ENCODE measurements at regions not wholly inside any gene's neighbourhood (a gene's known extent, or its start where the extent isn't known, plus 50 kb on each side); places are given as distances from the start of the nearest gene placed in this dataset.
"Not testable (repeated sequence)": the region's sequence is repeated elsewhere in the genome, so short reads cannot be mapped to it uniquely, and the experiment has no call there.

GRCh38 chr3:191020730-191021396, 158.4 kb upstream of the GMNC start:
- DNase-seq (ENCODE audit: low spot score), result no peak
- no peak for TF ChIP-seq CTCF (IDR thresholded peaks at IDR 0.05)
- Histone ChIP-seq H3K4me1 (no peaks in the 10 kb centered on the region), H3K4me3 (no peak overlapping the region), H3K27ac (no peak overlapping the region), H3K9me3 (no peaks in the 10 kb centered on the region), H3K36me3 (no peaks in the 10 kb centered on the region), H3K27me3 (no peaks in the 10 kb centered on the region)

GRCh38 chr3:191019855-191020254, 157.4 kb upstream of the GMNC start:
- Histone ChIP-seq H3K9me3 (no peaks in the 10 kb centered on the region), H3K27ac (no peak overlapping the region), H3K4me1 (no peaks in the 10 kb centered on the region), H3K36me3 (no peaks in the 10 kb centered on the region), H3K4me3 (no peak overlapping the region), H3K27me3 (no peaks in the 10 kb centered on the region)
- no peak for TF ChIP-seq CTCF (IDR thresholded peaks at IDR 0.05)
- no peak for DNase-seq (ENCODE audit: low spot score)

- not testable (repeated sequence) for H3K36me3 ChIP-seq; H3K27ac ChIP-seq; H3K4me3 ChIP-seq; H3K27me3 ChIP-seq; DNase-seq (ENCODE audit: low spot score); H3K9me3 ChIP-seq; H3K4me1 ChIP-seq
Observed at GRCh38 chr3:191015960-191016359, 153.5 kb upstream of the GMNC start.

- no peak for DNase-seq (ENCODE audit: low spot score)
- Histone ChIP-seq H3K36me3 (no peaks in the 10 kb centered on the region), H3K9me3 (no peaks in the 10 kb centered on the region), H3K27me3 (no peaks in the 10 kb centered on the region), H3K4me3 (no peak overlapping the region), H3K4me1 (no peaks in the 10 kb centered on the region), H3K27ac (no peak overlapping the region)
- no peak for TF ChIP-seq CTCF (IDR thresholded peaks at IDR 0.05)
Observed at GRCh38 chr3:191008074-191008473, 145.6 kb upstream of the GMNC start.

GRCh38 chr3:191005790-191006189, 143.3 kb upstream of the GMNC start:
- Histone ChIP-seq H3K36me3 (no peaks in the 10 kb centered on the region), H3K4me3 (no peak overlapping the region), H3K9me3 (no peaks in the 10 kb centered on the region), H3K27me3 (no peaks in the 10 kb centered on the region), H3K4me1 (no peaks in the 10 kb centered on the region), H3K27ac (no peak overlapping the region)
- DNase-seq (ENCODE audit: low spot score), result no peak
- TF ChIP-seq CTCF (IDR thresholded peaks at IDR 0.05), result no peak

GRCh38 chr3:191003742-191004141, 141.2 kb upstream of the GMNC start:
- TF ChIP-seq CTCF (IDR thresholded peaks at IDR 0.05), result no peak
- H3K9me3 ChIP-seq, result no peaks in the 10 kb centered on the region
- no peaks in the 10 kb centered on the region for H3K27me3 ChIP-seq
- H3K36me3 ChIP-seq, result no peaks in the 10 kb centered on the region
- no peak for DNase-seq (ENCODE audit: low spot score)
- no peak overlapping the region for H3K4me3 ChIP-seq
- no peak overlapping the region for H3K27ac ChIP-seq
- H3K4me1 ChIP-seq, result no peaks in the 10 kb centered on the region

All from right atrium auricular region (tissue), 2 donors.